DMS153 treated with DMSO at 0.1 percent for 48 hours (cell line): ENCODE measurements at regions not wholly inside any gene's neighbourhood (a gene's known extent, or its start where the extent isn't known, plus 50 kb on each side); places are given as distances from the start of the nearest gene placed in this dataset.
"Not testable (repeated sequence)": the region's sequence is repeated elsewhere in the genome, so short reads cannot be mapped to it uniquely, and the experiment has no call there.

Experiments used
- DNase-seq: peaks from one replicate; lab custom pipeline; 2025; ENCODE audit not compliant: unreplicated experiment; lab: John Stamatoyannopoulos, UW

GRCh38 chr3:5677555-5677954, 490.0 kb downstream of the EDEM1 start:
- DNase-seq: no peak

DNA sequence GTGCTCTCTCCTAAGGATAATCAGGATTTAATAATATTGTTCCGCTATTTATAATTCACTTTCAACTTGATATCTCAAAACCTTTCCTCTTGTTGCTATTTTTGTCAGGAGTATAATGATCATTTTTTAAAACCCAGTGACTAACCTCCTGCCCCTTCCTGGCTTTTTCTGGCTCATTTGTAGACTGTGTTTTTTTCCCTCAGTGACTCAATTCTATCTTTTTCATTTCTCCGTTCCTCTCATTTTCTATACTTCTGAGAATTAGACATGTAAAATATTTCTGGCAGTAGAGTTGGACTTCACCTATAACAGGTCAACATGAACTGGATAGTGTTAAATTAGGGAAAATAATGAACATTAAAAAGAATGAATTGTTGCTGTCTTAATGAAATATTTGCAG, 490.7 kb downstream of the EDEM1 start:
- no peak for DNase-seq

- DNase-seq: no peak
These were observed 491.3 kb downstream of the EDEM1 start for GRCh38 chr3:5678844-5679243.

DNA sequence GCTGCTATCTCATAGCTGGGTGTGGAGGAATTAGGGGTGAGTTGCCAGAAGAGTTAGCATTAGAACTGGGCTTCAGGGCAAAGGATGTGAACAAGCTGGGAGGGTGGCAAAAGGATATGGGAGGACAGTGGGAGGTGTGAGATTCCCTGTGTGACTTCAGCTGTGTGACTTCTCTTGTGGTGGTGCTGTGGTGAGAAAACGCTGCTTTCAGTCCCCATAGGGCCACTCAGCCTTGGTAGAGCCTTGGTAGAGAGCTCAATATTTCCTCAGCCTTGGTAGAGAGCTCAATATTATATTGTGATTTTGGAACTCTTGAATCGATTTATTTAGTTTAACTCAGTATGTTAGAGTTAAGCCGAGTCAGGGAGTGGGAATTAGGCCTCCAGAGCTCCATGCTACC, 499.7 kb downstream of the EDEM1 start:
- no peak for DNase-seq

DNA sequence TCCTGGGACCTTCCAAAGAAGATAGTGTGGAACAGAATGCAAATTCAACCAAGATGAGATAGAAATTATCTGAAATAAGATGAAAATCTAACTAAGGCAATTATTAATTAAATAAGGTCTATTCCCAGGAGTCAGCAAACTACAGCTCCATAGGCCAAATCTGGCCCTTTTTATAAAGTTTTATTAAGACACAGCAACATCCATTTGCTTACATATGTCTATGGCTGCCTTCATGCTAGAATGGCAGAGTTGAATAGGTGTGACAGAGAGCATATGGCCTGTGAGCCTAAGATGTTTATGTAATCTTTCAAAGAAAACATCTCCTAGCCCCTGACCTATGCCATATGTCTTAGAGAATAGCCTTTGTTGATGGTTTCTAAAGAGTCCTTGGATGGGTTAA, 503.0 kb downstream of the EDEM1 start:
- no peak for DNase-seq

GRCh38 chr3:5690904-5691532, 503.5 kb downstream of the EDEM1 start:
- DNase-seq: no peak

GRCh38 chr3:5692446-5692845, 504.9 kb downstream of the EDEM1 start:
- DNase-seq: no peak

DNA sequence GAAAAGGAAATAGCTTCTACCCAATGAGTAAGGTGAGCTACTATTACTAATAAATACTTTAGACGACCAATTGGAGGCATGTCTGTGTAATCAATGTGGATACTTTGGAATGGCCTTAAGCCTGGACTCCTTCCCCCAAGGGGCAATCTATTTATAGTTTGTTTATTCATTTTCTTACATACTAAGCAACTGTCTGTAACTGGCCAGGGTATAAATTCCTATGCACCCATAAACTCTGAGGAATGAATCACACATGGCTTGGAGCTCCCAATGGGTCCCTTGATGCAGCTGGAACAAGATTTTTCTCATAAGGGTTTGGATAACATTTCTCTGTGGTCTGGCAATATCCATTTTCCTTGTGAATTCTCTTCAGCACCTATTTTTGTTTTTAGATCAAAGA, 506.8 kb downstream of the EDEM1 start:
- DNase-seq: no peak

DNA sequence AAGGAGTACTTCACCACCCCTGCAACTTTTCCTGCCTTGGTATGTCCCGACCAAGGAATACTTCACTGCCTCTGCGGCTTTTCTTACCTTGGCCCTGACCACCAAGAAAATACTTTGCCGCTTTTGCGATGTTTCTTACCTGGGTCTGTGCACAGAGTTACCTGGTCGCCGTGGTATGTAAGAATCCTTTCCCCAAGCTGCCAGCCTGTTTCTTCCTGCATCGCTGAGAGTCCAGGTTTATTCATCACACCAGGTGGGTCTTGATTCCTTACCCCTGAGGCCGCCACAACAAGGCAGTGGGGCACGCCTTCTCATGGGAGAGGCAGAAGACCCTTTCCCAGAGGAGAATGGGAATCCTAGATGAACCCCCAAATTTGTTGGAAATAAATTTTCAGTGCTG, 511.3 kb downstream of the EDEM1 start:
- DNase-seq: no peak

DNA sequence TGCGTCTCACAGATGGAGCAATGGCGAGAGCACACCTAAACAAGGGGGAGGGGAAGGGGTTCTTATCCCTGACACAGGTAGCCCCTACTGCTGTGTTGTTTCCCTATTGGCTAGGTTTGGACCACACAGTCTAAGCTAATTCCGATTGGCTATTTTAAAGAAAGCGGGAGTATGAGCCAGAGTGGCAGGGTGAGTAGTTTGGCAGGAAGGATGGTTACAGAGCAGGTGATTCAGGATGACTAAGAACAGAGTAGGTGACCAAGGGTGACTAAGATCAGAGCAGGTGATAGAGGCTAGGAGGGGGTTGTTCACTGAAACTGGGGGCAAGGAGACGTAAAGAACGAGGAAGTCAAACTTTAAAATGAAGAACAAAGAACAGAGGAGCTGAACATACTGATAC, 511.8 kb downstream of the EDEM1 start:
- no peak for DNase-seq

GRCh38 chr3:5699811-5700210, 512.3 kb downstream of the EDEM1 start:
- DNase-seq: no peak

- DNase-seq: not testable (repeated sequence)
These were observed 513.5 kb downstream of the EDEM1 start for GRCh38 chr3:5701005-5701404.

DNA sequence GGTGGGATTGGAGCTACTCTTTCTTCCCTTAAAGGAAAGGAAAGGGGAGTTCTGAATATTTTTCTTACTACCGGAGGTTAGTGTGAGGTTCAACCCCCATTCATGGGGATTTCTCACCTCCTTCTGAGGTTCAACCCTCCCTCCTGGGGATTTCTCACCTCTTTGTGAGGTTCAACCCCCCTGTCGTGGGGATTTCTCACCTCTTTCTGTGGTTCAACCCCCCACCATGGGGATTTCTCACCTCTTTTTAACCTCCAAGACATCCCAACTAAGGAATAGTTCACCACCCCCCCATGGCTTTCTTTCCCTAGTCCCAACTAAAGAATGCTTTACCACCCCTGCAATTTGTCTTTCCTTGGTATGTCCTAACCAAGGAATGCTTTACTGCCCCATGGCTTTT, 520.3 kb downstream of the EDEM1 start:
- DNase-seq: no peak

GRCh38 chr3:5709714-5710113, 522.2 kb downstream of the EDEM1 start:
- no peak for DNase-seq

DNA sequence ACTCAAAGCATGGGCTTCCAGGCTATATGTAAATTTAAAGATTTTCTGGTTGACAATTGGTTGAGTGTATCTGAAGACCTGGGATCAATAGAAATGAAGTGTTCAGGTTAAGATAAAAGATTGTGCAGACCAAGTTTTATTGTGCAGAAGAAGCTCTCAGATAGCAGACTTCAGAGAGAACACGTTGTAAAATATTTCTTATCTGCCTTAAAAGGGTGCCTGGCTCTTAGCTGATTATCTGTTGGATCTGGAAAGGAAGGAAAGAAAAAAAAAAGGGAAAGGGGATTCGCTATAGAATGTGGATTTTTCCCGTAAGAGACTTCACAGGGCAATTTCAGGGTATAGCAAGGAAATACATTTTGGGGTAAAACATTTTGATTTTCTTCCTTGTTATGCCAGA, 523.2 kb downstream of the EDEM1 start:
- DNase-seq: no peak

- DNase-seq: no peak
These were observed 529.7 kb downstream of the EDEM1 start for GRCh38 chr3:5717254-5717653.

DNA sequence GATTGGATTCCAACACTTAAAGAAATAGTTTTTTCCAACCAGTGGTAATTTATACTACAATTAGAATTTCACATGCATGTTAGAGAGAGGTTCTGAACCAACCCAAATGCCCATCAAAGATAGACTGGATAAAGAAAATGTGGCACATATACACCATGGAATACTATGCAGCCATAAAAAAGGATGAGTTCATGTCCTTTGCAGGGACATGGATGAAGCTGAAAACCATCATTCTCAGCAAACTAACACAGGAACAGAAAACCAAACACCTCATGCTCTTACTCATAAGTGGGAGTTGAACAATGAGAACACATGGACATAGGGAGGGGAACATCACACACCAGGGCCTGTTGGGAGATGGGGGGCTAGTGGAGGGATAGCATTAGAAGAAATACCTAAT, 532.2 kb downstream of the EDEM1 start:
- not testable (repeated sequence) for DNase-seq

GRCh38 chr3:5725801-5726200, 538.3 kb downstream of the EDEM1 start:
- no peak for DNase-seq

DNA sequence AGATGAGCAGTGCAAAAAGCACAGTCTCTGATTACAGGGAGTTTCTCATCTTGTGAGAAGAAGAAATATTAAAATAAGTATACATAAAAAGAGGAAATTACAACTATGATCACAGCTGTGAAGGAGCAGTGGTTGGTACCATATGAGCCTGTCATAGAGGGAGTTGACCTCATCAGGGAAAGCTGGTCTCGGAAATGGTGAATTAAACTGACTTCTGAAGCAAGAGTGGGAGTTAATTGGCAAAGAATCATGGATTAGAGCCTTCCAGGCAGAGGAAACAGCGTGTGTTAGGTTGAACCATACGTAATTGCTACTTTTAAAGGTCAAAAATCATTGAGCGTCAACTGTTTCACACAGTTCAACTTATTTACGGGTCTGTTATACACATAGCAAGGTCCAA, 539.1 kb downstream of the EDEM1 start:
- no peak for DNase-seq

DNA sequence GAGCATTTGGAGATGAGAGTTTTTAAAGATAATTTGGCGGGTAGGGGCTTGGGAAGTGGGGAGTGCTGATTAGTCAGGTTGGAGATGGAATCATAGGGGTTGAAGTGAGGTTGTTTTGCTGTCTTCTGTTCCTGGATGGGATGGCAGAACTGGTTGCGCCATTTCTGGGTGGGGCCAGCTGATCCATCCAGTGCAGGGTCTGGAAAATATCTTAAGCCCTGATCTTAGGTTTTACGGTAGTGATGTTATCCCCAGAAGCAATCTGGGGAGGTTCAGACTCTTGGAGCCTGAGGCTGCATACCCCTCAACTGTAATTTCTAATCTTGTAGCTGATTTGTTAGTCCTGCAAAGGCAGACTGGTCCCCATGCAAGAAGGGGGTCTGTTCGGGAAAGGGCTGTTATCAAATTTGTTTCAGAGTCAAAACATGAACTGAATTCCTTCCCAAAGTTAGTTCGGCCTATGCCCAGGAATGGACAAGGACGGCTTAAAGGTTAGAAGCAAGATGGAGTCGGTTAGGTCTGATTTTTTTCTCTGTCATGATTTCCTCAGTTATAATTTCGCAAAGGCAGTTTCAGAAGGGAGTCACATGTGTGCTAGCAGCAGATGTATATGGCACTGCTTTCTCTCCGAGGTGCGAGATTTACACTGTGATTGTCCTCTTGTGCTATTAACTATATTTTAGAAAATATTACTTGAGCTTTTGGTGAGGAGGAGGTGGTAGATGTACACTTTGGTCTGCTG, 540.4 kb downstream of the EDEM1 start:
- no peak for DNase-seq

DNA sequence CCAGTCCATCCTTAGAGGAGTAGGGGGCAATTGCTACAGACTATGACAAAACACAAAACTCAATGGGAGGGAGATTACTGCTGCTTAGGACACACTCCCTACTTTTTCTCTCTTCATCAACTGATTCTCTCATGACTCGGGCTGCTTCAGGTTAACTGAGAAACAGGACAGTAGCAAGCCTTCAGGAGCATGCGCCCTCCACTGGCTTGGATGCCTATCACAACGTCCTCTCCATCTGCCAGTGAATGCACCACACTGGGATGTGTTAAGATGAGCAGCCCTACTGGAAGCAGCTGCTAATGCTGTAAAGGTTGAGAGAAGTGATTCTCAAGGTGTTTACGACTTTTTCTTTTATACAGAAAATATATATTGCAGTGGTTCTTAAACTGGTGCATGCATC, 542.3 kb downstream of the EDEM1 start:
- no peak for DNase-seq

- DNase-seq: no peak
These were observed 543.6 kb downstream of the EDEM1 start for GRCh38 chr3:5731100-5731499.

DNA sequence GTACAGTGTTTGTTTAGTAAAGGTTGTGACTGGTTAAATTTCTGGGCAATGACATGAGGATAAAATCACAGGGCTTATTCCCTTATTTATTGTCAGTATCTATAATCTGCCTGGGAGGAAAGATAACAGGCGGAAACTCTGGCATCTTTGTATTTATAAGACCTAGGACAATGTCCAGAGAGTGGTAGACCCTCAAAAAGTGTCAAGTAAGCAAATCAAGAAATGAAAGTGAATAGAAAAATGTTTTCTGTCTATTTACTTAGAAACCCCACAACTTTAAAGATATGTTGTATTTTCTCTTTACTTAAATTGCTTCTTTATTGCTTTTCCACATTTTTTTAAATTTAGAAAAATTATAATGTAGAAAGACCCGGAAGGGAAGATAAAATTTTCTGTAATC, 544.6 kb downstream of the EDEM1 start:
- DNase-seq: no peak
